HepG2 (cell line): ENCODE measurements at regions not wholly inside any gene's neighbourhood (a gene's known extent, or its start where the extent isn't known, plus 50 kb on each side); places are given as distances from the start of the nearest gene placed in this dataset.

Experiments
- MED8 ChIP-seq: sonication (generic); formaldehyde crosslinking; IDR thresholded peaks from 2 replicates; pipeline ENCODE4 v1.8.1; 2023; ENCODE audit warnings: mild to moderate bottlenecking, missing genetic modification reagents; ENCODE audit not compliant: insufficient replicate concordance
- THYN1 ChIP-seq: sonication (generic); formaldehyde crosslinking; IDR thresholded peaks from 2 replicates; pipeline ENCODE4 v1.8.1; 2023; ENCODE audit warnings: low read depth, mild to moderate bottlenecking, moderate library complexity, missing genetic modification reagents, borderline replicate concordance
- ZNF878 ChIP-seq: sonication (generic); formaldehyde crosslinking; IDR thresholded peaks from 2 replicates; pipeline ENCODE4 v1.8.1; 2023; ENCODE audit warnings: mild to moderate bottlenecking, missing genetic modification reagents, moderate library complexity
- TF ChIP-seq, protein P1 (sequence below): sonication (generic); formaldehyde crosslinking; IDR thresholded peaks from 2 replicates; pipeline ENCODE4 v1.4.0; 2020; ENCODE audit warnings: missing genetic modification reagents, mild to moderate bottlenecking, borderline replicate concordance
- TF ChIP-seq, protein P2 (sequence below): sonication (generic); formaldehyde crosslinking; IDR thresholded peaks from 2 replicates; pipeline ENCODE4 v1.4.0; 2020; ENCODE audit warnings: missing genetic modification reagents, borderline replicate concordance

- no peak for TF ChIP-seq THYN1
- TF ChIP-seq ZNF878 (CRISPR knock-in tag) = no peak
- TF ChIP-seq, protein P1, sequence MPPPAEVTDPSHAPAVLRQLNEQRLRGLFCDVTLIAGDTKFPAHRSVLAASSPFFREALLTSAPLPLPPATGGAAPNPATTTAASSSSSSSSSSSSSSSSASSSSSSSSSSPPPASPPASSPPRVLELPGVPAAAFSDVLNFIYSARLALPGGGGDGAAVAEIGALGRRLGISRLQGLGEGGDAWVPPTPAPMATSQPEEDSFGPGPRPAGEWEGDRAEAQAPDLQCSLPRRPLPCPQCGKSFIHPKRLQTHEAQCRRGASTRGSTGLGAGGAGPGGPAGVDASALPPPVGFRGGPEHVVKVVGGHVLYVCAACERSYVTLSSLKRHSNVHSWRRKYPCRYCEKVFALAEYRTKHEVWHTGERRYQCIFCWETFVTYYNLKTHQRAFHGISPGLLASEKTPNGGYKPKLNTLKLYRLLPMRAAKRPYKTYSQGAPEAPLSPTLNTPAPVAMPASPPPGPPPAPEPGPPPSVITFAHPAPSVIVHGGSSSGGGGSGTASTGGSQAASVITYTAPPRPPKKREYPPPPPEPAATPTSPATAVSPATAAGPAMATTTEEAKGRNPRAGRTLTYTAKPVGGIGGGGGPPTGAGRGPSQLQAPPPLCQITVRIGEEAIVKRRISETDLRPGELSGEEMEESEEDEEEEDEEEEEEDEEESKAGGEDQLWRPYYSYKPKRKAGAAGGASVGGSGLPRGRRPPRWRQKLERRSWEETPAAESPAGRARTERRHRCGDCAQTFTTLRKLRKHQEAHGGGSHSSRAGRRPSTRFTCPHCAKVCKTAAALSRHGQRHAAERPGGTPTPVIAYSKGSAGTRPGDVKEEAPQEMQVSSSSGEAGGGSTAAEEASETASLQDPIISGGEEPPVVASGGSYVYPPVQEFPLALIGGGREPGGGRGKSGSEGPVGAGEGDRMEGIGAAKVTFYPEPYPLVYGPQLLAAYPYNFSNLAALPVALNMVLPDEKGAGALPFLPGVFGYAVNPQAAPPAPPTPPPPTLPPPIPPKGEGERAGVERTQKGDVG = no peak
- TF ChIP-seq, protein P2, sequence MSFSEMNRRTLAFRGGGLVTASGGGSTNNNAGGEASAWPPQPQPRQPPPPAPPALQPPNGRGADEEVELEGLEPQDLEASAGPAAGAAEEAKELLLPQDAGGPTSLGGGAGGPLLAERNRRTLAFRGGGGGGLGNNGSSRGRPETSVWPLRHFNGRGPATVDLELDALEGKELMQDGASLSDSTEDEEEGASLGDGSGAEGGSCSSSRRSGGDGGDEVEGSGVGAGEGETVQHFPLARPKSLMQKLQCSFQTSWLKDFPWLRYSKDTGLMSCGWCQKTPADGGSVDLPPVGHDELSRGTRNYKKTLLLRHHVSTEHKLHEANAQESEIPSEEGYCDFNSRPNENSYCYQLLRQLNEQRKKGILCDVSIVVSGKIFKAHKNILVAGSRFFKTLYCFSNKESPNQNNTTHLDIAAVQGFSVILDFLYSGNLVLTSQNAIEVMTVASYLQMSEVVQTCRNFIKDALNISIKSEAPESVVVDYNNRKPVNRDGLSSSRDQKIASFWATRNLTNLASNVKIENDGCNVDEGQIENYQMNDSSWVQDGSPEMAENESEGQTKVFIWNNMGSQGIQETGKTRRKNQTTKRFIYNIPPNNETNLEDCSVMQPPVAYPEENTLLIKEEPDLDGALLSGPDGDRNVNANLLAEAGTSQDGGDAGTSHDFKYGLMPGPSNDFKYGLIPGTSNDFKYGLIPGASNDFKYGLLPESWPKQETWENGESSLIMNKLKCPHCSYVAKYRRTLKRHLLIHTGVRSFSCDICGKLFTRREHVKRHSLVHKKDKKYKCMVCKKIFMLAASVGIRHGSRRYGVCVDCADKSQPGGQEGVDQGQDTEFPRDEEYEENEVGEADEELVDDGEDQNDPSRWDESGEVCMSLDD (CRISPR knock-in tag) = no peak
- TF ChIP-seq MED8 (CRISPR knock-in tag) = no peak
Observed at GRCh38 chr11:121368364-121369240, 76.0 kb downstream of the SC5D start (continued).
